HL-60 (cell line): ENCODE measurements at regions not wholly inside any gene's neighbourhood (a gene's known extent, or its start where the extent isn't known, plus 50 kb on each side); places are given as distances from the start of the nearest gene placed in this dataset.
"Not testable (repeated sequence)": the region's sequence is repeated elsewhere in the genome, so short reads cannot be mapped to it uniquely, and the experiment has no call there.

ENCODE experiments used
- DNase-seq, 2 experiments: peaks; one replicate each; pipeline ENCODE4 v3.0.0-alpha.2; 2010 to 2020; ENCODE audit warnings: low read depth in 1 of 2, low spot score in 1 of 2
- H3K27ac ChIP-seq: fragments of 250-450 bp; sonication (Bioruptor Pico); replicated peaks from 2 replicates; pipeline ENCODE4 v1.5.1; 2020; ENCODE audit warnings: mild to moderate bottlenecking, moderate library complexity
- H3K27me3 ChIP-seq: fragments of 250-450 bp; sonication (Bioruptor Pico); 2 replicates; pipeline ENCODE4 v1.5.1; 2021; ENCODE audit warnings: mild to moderate bottlenecking, moderate library complexity; ENCODE audit not compliant: insufficient read depth, poor library complexity, severe bottlenecking
- H3K4me3 ChIP-seq: replicated peaks from 2 replicates; pipeline ENCODE4 v1.5.1; 2011; ENCODE audit warnings: mild to moderate bottlenecking, control low read depth, low read length; ENCODE audit not compliant: insufficient read depth
- CTCF ChIP-seq: IDR thresholded peaks from one replicate; pipeline ENCODE4 v1.5.1; 2011; ENCODE audit warnings: low read length, control low read depth, inconsistent platforms; ENCODE audit not compliant: insufficient read depth
- GABPA ChIP-seq: IDR thresholded peaks from 2 replicates; pipeline ENCODE4 v1.6.1; 2012; ENCODE audit warnings: low read depth
- POLR2AphosphoS5 ChIP-seq: IDR thresholded peaks from 2 replicates; pipeline ENCODE4 v1.6.1; 2012; ENCODE audit warnings: low read depth
- REST ChIP-seq: IDR thresholded peaks from 2 replicates; pipeline ENCODE4 v1.6.1; 2012; ENCODE audit warnings: low read depth; ENCODE audit not compliant: insufficient replicate concordance
- SPI1 ChIP-seq: IDR thresholded peaks from 2 replicates; pipeline ENCODE4 v1.6.1; 2012; ENCODE audit warnings: low read depth, mild to moderate bottlenecking, borderline replicate concordance

- Histone ChIP-seq H3K27me3 (no peaks in the 10 kb centered on the region), H3K4me3 (no peak overlapping the region), H3K27ac (no peak overlapping the region)
- TF ChIP-seq CTCF (no peak), SPI1 (no peak), GABPA (no peak), REST (no peak), POLR2AphosphoS5 (no peak)
- no peak for DNase-seq
Measured at GRCh38 chr3:51588724-51589123, 50.2 kb downstream of the RAD54L2 start.

GRCh38 chr3:51591231-51591630 is 52.7 kb downstream of the RAD54L2 start:
- H3K27ac ChIP-seq, result no peak overlapping the region
- DNase-seq, result no peak
- TF ChIP-seq SPI1, result no peak
- no peak for TF ChIP-seq CTCF
- no peak for TF ChIP-seq GABPA
- no peak for TF ChIP-seq POLR2AphosphoS5
- TF ChIP-seq REST, result no peak

GRCh38 chr3:51593697-51594096 is 55.2 kb downstream of the RAD54L2 start:
- DNase-seq, result no peak
- no peak overlapping the region for H3K4me3 ChIP-seq
- TF ChIP-seq SPI1 (no peak), POLR2AphosphoS5 (no peak), REST (no peak), CTCF (no peak), GABPA (no peak)
- no peak overlapping the region for H3K27ac ChIP-seq
- no peaks in the 10 kb centered on the region for H3K27me3 ChIP-seq

More at GRCh38 chr3:51591231-51591630, 52.7 kb downstream of the RAD54L2 start:
- no peaks in the 10 kb centered on the region for H3K27me3 ChIP-seq
- no peak overlapping the region for H3K4me3 ChIP-seq

GRCh38 chr3:51599638-51600037 is 61.1 kb downstream of the RAD54L2 start:
- H3K27ac ChIP-seq, DNase-seq, H3K27me3 ChIP-seq, H3K4me3 ChIP-seq: not testable (repeated sequence)
